B cell (primary cell): ENCODE measurements at regions not wholly inside any gene's neighbourhood (a gene's known extent, or its start where the extent isn't known, plus 50 kb on each side); places are given as distances from the start of the nearest gene placed in this dataset.

ENCODE experiments used
- EZH2 ChIP-seq: IDR thresholded peaks from 2 replicates; pipeline ENCODE4 v1.6.1; 2012; ENCODE audit warnings: borderline replicate concordance, low read depth, mild to moderate bottlenecking, moderate library complexity, low read length; ENCODE audit not compliant: insufficient read depth, poor library complexity, severe bottlenecking
- TF ChIP-seq, protein P1 (sequence below): fragments of 200-600 bp; IDR thresholded peaks from one replicate; pipeline ENCODE4 v1.8.0; 2022; ENCODE audit warnings: antibody characterized with exemption, mild to moderate bottlenecking

DNA sequence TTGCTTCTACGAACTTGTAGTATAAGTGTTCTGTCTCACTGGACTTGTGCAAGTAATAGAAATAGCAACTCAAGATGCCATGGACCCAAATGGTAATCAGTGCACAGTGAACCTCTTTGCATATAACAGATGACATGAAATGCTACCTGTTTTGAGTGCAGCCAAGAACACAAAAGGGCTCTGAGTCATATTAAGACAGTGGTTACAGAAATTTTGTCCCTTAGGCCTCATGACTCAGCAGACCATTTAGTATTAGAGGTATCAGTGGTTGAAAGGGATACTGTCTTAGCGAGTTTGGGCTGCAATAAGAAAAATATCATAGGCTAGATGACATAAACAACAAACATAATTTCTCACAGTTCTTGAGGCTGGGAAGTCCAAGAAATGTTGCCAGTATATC is 502.9 kb upstream of the PCDH10 start:
- TF ChIP-seq, protein P1, sequence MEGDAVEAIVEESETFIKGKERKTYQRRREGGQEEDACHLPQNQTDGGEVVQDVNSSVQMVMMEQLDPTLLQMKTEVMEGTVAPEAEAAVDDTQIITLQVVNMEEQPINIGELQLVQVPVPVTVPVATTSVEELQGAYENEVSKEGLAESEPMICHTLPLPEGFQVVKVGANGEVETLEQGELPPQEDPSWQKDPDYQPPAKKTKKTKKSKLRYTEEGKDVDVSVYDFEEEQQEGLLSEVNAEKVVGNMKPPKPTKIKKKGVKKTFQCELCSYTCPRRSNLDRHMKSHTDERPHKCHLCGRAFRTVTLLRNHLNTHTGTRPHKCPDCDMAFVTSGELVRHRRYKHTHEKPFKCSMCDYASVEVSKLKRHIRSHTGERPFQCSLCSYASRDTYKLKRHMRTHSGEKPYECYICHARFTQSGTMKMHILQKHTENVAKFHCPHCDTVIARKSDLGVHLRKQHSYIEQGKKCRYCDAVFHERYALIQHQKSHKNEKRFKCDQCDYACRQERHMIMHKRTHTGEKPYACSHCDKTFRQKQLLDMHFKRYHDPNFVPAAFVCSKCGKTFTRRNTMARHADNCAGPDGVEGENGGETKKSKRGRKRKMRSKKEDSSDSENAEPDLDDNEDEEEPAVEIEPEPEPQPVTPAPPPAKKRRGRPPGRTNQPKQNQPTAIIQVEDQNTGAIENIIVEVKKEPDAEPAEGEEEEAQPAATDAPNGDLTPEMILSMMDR = no peak
- no peak for TF ChIP-seq EZH2
